Neuron (in vitro differentiated cells): ENCODE measurements at regions not wholly inside any gene's neighbourhood (a gene's known extent, or its start where the extent isn't known, plus 50 kb on each side); places are given as distances from the start of the nearest gene placed in this dataset.

Source experiments
- H2AFZ ChIP-seq: one replicate; pipeline ENCODE4 v1.6.1; 2013; ENCODE audit warnings: low read depth, mild to moderate bottlenecking, inconsistent platforms, low read length, moderate library complexity
- H3K27me3 ChIP-seq: one replicate; pipeline ENCODE4 v1.6.1; 2013; ENCODE audit warnings: low read length; ENCODE audit not compliant: insufficient read depth
- H3K36me3 ChIP-seq: one replicate; pipeline ENCODE4 v1.6.1; 2013; ENCODE audit warnings: low read length; ENCODE audit not compliant: insufficient read depth
- H3K4me1 ChIP-seq: one replicate; pipeline ENCODE4 v1.6.1; 2013; ENCODE audit warnings: low read length; ENCODE audit not compliant: insufficient read depth
- H3K4me3 ChIP-seq: 2 replicates; pipeline ENCODE4 v1.5.1; 2013; ENCODE audit warnings: mild to moderate bottlenecking, low read length, moderate library complexity
- H3K9me3 ChIP-seq: one replicate; pipeline ENCODE4 v1.6.1; 2013; ENCODE audit warnings: low read length

DNA sequence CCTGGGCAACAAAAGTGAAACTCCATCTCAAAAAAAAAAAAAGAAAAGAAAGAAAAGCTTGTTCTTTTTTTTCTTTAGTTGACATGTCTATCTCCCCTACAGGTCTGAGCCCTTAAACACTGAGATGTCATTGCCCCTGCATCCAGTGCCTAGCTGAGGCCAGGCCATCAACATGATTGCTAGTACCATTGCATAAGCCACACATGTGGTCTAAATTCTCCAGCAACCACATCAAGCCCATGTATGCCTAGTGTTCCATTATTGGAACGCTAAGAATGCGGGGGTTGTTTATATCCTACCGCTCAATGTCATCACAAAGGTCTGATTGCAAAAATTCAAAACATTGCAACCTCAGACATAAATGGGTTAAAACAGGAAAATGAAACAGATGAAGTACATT, 62.7 kb downstream of the NPTX2 start:
- Histone ChIP-seq H3K27me3 (no peaks in the 10 kb centered on the region), H3K9me3 (no peaks in the 10 kb centered on the region), H2AFZ (no peak overlapping the region), H3K36me3 (no peaks in the 10 kb centered on the region), H3K4me3 (no peak overlapping the region), H3K4me1 (no peaks in the 10 kb centered on the region)

DNA sequence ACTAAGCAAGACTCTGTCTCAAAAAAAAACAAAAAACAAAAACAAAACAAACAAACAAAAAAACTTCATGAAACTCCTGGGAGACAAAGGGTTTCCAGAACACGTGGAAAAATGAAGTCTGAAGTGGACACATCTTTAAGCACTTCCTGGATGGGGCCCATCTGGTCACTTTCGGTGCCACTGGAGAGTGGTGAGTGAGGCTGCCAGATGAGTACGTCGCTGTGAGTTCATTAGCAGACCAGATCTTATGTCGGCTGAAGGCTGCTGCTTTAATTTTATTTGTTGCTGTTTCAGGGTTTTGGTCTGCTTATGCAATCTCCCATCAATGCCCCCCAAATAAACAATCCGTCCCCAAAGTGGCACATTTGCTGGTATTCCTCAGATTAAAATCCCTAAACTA, 64.4 kb downstream of the NPTX2 start:
- H3K27me3 ChIP-seq = no peaks in the 10 kb centered on the region

DNA sequence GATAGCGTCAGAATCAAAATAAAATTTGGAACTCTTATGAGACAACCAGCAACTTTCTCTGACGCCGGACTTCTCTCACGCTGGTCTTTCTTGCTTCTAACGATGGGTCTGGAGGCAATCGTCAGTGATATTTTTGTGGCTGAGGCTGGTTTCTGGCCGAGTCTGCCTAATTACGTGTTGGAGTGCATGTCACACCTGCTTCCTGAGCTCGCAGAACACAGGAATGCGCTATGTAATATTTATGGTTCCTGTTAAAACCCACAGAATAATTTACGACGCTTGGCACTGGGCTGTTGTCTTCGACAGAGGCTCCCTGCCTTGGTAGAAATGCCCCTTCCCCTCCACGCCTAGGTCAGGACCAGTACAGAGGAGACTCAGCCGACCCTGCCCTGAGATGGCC, 64.9 kb downstream of the NPTX2 start:
- no peaks in the 10 kb centered on the region for H3K27me3 ChIP-seq
- no peak overlapping the region for H2AFZ ChIP-seq
- H3K36me3 ChIP-seq = no peaks in the 10 kb centered on the region
- H3K4me1 ChIP-seq = no peaks in the 10 kb centered on the region
- no peak overlapping the region for H3K4me3 ChIP-seq
- no peaks in the 10 kb centered on the region for H3K9me3 ChIP-seq

More for the DNA sequence above, 64.4 kb downstream of the NPTX2 start:
- Histone ChIP-seq H2AFZ (no peak overlapping the region), H3K36me3 (no peaks in the 10 kb centered on the region), H3K9me3 (no peaks in the 10 kb centered on the region), H3K4me3 (no peak overlapping the region), H3K4me1 (no peaks in the 10 kb centered on the region)

DNA sequence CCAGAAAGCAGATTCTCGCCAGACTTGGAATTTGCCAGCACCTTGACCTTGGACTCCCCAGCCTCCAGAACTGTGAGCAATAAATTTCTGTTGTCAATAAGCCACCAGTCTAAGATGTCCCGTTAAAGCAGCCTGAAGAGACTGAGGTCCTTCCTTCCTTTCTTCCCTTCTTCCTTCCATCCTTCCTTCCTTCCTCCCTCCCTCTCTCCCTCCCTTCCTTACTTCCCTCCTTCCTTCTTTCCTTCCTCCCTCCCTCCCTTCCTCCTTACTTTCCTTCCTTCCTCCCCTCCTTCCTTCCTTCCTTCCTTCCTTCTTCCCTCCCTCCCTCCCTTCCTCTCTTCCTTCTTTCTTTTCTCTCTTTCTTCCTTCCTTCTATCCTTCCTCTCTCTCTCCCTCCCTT, 66.4 kb downstream of the NPTX2 start:
- H3K9me3 ChIP-seq = no peaks in the 10 kb centered on the region
- H3K27me3 ChIP-seq = no peaks in the 10 kb centered on the region
- no peaks in the 10 kb centered on the region for H3K36me3 ChIP-seq
- H2AFZ ChIP-seq = no peak overlapping the region
- no peak overlapping the region for H3K4me3 ChIP-seq
- H3K4me1 ChIP-seq = no peaks in the 10 kb centered on the region

DNA sequence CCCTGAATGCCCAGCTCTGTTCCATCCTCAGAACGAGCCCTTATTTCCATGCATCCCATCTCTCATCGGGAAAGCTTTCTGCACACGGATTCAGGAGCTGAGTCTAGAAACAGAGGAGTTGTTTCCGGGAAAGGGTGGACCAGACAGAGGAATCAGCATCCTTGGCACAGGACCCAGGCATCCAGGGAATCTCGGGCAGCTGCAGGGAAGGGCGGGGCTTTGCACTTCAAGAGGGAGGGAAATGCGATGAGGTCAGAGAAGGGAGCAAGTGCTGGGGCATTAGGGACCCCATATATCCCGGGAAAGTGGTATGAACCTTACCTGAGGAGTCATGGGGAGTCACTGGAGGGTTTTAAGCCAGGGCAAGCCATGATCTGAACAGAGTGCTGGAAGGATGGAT, 68.5 kb downstream of the NPTX2 start:
- Histone ChIP-seq H3K36me3 (no peaks in the 10 kb centered on the region), H3K4me1 (no peaks in the 10 kb centered on the region), H3K27me3 (no peaks in the 10 kb centered on the region), H2AFZ (no peak overlapping the region), H3K9me3 (no peaks in the 10 kb centered on the region), H3K4me3 (no peak overlapping the region)

DNA sequence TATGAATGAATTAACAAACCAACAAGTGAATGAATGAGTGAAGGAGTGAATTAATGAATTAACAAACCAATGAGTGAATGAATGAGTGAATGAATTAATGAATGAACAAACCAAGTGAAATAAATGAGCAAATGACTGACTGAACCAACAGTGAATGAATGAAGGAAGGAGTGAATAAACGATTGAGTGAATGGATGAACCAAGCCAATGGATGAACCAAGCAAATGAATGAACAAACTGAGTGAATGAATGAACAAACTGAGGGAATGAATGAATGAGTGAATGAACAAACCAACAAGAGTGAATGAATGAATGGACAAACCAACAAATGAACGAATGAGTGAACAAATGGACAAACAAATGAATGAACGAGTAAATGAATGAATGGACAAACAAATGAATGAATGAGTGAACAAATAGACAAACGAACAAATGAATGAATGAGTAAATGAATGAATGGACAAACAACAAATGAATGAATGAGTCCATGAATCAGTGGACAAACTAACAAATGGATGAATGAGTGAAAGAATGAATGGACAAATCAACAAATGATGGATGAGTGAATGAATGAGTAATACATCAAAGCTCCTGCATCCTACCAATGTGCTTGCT, 69.5 kb downstream of the NPTX2 start:
- no peak overlapping the region for H3K4me3 ChIP-seq
- no peaks in the 10 kb centered on the region for H3K4me1 ChIP-seq
- no peaks in the 10 kb centered on the region for H3K36me3 ChIP-seq
- no peak overlapping the region for H2AFZ ChIP-seq
- no peaks in the 10 kb centered on the region for H3K9me3 ChIP-seq
- H3K27me3 ChIP-seq = no peaks in the 10 kb centered on the region

DNA sequence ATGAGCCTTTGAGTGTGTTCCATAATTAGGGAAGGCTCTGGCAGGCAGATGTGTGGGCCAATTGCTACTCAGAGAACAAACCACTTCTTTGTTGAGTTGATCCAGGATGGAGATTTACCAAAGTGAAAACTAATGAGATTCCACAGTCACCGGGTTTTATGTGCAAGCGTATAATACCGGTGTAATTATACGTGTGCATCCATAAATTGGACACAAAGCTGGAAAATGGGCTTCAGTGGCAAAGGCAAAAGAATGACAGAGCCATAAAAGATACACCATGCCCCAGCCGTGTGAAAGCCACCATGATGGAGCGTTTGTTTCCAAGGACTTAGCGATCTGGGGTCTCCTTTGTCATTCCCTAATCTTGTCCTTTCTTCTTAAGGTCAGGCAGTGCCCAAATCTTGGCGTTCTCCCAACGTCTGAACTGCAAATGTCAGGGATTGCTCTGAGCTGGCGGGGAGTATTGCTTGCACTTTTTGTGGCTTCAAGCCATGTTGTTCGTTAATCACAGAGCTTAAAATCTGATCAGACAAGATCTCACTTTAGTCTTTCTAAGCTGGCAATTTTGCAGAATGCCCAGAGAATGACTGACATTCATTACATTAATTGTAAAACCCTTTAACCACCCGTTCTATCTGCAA, 70.1 kb downstream of the NPTX2 start:
- no peak overlapping the region for H3K4me3 ChIP-seq

DNA sequence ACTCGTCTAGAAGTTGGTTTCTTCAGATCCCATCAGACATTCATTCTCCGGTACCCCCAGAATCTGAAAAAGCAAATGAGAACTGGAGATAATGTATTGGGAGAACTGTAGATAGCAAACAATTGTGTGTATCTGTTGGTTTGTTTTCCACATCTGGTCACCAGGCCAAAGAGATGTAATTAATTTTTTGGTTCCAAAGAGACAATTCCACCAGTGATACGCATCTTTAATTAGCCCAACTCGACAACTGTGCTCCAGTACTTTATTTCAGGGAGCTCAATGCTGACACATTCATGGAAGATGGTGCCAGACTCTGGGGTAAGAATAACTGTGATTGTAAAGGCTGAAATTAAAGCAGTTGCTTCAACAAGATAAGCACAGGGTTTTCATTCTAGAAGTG, 74.5 kb downstream of the NPTX2 start:
- H3K27me3 ChIP-seq = no peaks in the 10 kb centered on the region
- H3K4me3 ChIP-seq = no peak overlapping the region
- H3K4me1 ChIP-seq = no peaks in the 10 kb centered on the region
- H3K36me3 ChIP-seq = no peaks in the 10 kb centered on the region
- no peak overlapping the region for H2AFZ ChIP-seq
- H3K9me3 ChIP-seq = no peaks in the 10 kb centered on the region

More for the DNA sequence above, 70.1 kb downstream of the NPTX2 start:
- no peaks in the 10 kb centered on the region for H3K9me3 ChIP-seq
- no peaks in the 10 kb centered on the region for H3K4me1 ChIP-seq
- H3K36me3 ChIP-seq = no peaks in the 10 kb centered on the region
- no peaks in the 10 kb centered on the region for H3K27me3 ChIP-seq
- H2AFZ ChIP-seq = no peak overlapping the region

DNA sequence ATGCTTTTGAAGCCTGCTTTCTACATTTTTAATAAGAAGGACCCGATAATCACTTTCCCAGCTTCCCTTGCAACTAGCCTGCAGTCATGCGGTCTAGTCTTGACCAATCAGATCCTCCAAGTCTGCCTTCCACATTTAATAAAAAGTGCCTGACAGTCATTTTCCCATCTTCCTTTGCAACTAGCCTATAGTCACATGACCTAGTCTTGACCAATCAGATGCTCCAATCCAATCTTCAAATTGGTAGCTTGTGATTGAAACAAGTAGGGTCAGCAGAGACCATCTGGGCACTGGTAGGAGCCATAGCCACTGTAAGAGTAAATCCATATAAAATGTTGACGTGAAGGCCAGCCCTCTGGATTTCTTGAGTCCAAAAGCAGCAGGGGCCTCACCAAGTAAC, 80.0 kb downstream of the NPTX2 start:
- H3K4me3 ChIP-seq = no peak overlapping the region
- H3K4me1 ChIP-seq = no peaks in the 10 kb centered on the region
- no peaks in the 10 kb centered on the region for H3K9me3 ChIP-seq
- no peaks in the 10 kb centered on the region for H3K27me3 ChIP-seq
- no peaks in the 10 kb centered on the region for H3K36me3 ChIP-seq
- H2AFZ ChIP-seq = no peak overlapping the region

DNA sequence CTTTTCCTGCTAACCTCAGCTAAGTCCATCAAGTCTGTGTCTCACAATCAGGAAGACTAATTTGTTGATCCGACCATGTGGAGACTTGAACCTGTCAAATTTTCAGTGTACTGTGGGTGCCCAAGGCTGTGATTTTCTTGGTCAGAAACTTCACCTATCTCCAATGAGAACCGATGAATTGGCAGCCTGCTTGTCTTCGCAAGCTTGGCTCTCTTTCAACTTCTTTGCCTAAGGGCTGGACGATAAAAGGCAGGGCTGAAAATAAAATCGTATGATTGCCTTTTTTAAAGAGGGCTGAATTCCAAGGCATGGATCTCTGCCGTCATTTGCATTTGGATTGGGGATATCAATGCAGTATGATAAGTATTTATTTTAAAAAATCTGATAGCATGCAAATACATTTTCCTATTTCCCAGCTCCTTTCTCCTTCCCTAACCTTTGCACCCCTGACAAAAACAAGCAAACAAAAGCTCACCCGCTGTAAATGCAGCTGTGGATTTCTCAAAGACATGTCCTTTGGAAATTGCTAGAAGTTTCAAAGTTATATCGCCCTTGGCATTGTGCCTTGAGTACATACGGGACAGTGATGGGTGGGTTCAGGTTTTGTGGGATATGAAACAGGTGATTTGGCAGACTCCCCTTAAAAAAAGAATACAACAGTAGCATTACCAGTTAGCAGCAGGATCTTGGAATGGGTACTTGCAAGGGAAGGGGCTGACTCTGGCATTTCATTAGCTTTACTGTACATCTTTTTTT, 80.6 kb downstream of the NPTX2 start:
- H2AFZ ChIP-seq = no peak overlapping the region
- no peaks in the 10 kb centered on the region for H3K27me3 ChIP-seq

DNA sequence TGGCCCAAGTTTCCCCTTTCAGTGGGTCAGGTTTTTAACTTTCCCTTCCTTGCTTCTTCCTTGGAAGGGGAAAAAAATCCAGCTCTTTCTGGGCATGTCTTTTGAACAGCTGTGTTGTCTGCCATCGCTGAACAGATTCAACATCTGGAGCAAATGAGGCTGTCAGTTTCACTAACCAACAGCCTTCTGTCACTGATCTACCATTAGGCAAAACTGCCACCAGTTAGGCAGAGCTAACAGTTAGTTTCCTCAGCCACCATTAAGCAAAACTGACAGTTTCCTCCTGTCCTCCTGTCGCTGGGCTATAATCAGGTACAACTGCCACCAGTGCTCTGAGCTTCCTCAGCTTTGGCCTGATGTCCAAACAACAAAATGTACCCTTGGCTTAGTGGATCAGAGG, 81.9 kb downstream of the NPTX2 start:
- no peaks in the 10 kb centered on the region for H3K9me3 ChIP-seq
- no peaks in the 10 kb centered on the region for H3K4me1 ChIP-seq
- no peak overlapping the region for H3K4me3 ChIP-seq
- H3K36me3 ChIP-seq = no peaks in the 10 kb centered on the region
- H2AFZ ChIP-seq = no peak overlapping the region
- H3K27me3 ChIP-seq = no peaks in the 10 kb centered on the region

More for the DNA sequence above, 80.6 kb downstream of the NPTX2 start:
- no peaks in the 10 kb centered on the region for H3K36me3 ChIP-seq
- no peaks in the 10 kb centered on the region for H3K4me1 ChIP-seq
- H3K4me3 ChIP-seq = no peak overlapping the region
- H3K9me3 ChIP-seq = no peaks in the 10 kb centered on the region

DNA sequence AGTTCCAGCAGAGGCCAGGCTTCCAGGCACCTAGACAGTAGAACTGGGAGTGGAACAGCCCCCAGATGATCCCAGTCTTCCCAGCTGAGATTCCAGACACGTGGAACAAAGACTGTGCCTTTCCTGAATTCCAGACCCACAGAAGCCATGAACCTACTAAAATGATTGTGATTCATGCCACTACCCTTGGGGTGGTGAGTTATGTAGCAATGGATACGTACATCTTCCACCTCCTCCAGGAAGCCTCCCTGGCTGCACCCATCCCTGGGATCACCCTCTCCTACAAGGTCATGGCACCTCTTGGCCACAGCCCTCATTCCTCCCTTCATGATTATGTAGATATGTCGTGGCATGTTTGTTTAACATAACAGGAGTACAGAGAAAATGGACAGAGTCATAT, 83.4 kb downstream of the NPTX2 start:
- no peaks in the 10 kb centered on the region for H3K27me3 ChIP-seq
- no peaks in the 10 kb centered on the region for H3K4me1 ChIP-seq
- H3K4me3 ChIP-seq = no peak overlapping the region
- H2AFZ ChIP-seq = no peak overlapping the region
- H3K36me3 ChIP-seq = no peaks in the 10 kb centered on the region
- H3K9me3 ChIP-seq = no peaks in the 10 kb centered on the region

DNA sequence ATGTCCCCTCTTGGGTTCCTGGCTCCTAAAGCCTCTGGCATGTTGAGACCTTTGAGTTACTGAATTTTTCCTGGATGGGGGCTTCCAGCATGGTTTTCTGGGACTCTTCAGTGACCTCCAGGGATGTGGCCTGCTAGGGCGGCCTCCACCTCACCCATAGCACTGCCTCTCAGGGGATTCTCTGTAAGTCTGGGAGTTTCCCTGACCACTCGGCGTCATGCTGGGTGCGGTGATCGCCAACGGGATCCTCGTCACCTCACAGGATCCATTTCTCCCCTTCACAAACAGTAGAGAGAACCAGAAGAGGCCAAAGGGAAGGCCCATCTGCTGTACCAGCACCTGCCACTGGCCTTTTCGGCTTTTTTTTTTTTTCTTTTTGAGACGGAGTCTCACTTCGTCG, 84.3 kb downstream of the NPTX2 start:
- Histone ChIP-seq H3K9me3 (no peaks in the 10 kb centered on the region), H3K27me3 (no peaks in the 10 kb centered on the region), H3K36me3 (no peaks in the 10 kb centered on the region), H3K4me3 (no peak overlapping the region), H2AFZ (no peak overlapping the region), H3K4me1 (no peaks in the 10 kb centered on the region)
